Sigmoid colon (tissue), 4 donors: ENCODE measurements at regions not wholly inside any gene's neighbourhood (a gene's known extent, or its start where the extent isn't known, plus 50 kb on each side); places are given as distances from the start of the nearest gene placed in this dataset.

ENCODE experiments used
- CTCF ChIP-seq, 4 experiments: fragments of 450-650 bp in 3 of 4; fragments of 200-600 bp in 1 of 4; IDR thresholded peaks; one replicate each; pipeline ENCODE4 v1.5.1; 2016 to 2019; ENCODE audit warnings: antibody characterized with exemption in 4 of 4, mild to moderate bottlenecking in 3 of 4, moderate library complexity in 2 of 4
- POLR2AphosphoS5 ChIP-seq, 4 donors: sonication (generic); formaldehyde crosslinking; IDR thresholded peaks; one replicate each; pipeline ENCODE4 v1.6.1; 2017; ENCODE audit warnings: antibody characterized with exemption in 4 of 4

GRCh38 chr6:28646650-28647049, 121.0 kb downstream of the GPX5 start:
- TF ChIP-seq CTCF (IDR thresholded peaks at IDR 0.05) = no peak
- TF ChIP-seq POLR2AphosphoS5 (IDR thresholded peaks at IDR 0.05) = no peak
